ENCODE measurements at regions not wholly inside any gene's neighbourhood (a gene's known extent, or its start where the extent isn't known, plus 50 kb on each side); places are given as distances from the start of the nearest gene placed in this dataset.

DNA sequence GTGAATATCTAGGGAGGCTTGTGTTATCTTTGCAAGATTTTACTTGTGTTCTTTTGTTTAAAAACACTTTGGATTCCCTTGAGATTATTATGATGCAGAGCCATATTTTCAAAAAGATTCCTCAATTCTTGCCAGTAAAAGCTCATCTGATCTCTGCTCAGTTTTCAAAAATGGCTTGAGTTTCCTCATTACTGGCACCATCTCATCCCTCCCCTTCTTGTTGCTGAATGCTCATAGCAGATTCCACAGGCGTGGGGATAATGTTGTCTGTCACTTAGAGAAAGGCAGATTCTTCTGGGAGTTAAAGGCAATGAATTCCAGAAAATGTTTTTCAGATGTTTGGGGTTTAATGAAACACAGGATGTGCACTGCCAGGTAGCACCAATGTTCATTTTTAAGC, 170.4 kb upstream of the TANK start:
- TF ChIP-seq POLR2A (IDR thresholded peaks at IDR 0.05; ENCODE audit: low read length) (no peak), CTCF (IDR thresholded peaks at IDR 0.05) (no peak), FOSB (CRISPR knock-in tag; IDR thresholded peaks at IDR 0.05) (no peak)
